Neural cell (in vitro differentiated cells): ENCODE measurements at regions not wholly inside any gene's neighbourhood (a gene's known extent, or its start where the extent isn't known, plus 50 kb on each side); places are given as distances from the start of the nearest gene placed in this dataset.

Source experiments
- EZH2 ChIP-seq: fragments of 200-600, 300-800 bp; shearing (Covaris generic), sonication (generic); IDR thresholded peaks from 2 replicates; pipeline ENCODE4 v1.6.1; 2014; ENCODE audit warnings: antibody characterized with exemption, low read length, borderline replicate concordance, mild to moderate bottlenecking; ENCODE audit not compliant: insufficient read depth, poor library complexity, severe bottlenecking
- POLR2AphosphoS5 ChIP-seq: IDR thresholded peaks from 2 replicates; pipeline ENCODE4 v1.6.1; 2012
- REST ChIP-seq: IDR thresholded peaks from 2 replicates; pipeline ENCODE4 v1.6.1; 2012; ENCODE audit warnings: borderline replicate concordance
- TAF1 ChIP-seq: IDR thresholded peaks from 2 replicates; pipeline ENCODE4 v1.6.1; 2012; ENCODE audit warnings: low read depth
- TF ChIP-seq, protein P1 (sequence below): fragments of 450-650 bp; IDR thresholded peaks from 2 replicates; pipeline ENCODE4 v1.5.1; 2014; ENCODE audit warnings: antibody characterized with exemption, mild to moderate bottlenecking, moderate library complexity; ENCODE audit not compliant: poor library complexity, severe bottlenecking

DNA sequence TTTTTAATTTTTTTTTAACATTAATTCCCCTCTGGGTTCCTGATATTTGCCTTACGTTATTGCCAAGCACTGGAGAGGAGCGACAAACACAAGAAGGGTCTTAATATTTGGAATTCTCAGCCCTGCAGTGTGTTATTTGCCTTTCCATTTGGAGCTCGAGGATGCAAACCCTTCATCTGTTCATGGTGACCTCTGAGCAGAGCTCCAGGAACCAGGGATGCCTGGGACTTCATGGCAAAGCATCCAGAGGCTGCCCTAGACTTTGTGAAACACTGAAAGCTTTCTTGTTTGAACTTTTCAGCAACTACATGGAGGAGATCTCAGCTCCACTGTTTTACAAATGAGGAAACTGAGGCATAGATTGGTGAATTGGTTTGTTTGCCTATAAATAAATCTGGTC lies 254.2 kb downstream of the CBLN1 start:
- no peak for TF ChIP-seq EZH2
- no peak for TF ChIP-seq REST
- TF ChIP-seq, protein P1, sequence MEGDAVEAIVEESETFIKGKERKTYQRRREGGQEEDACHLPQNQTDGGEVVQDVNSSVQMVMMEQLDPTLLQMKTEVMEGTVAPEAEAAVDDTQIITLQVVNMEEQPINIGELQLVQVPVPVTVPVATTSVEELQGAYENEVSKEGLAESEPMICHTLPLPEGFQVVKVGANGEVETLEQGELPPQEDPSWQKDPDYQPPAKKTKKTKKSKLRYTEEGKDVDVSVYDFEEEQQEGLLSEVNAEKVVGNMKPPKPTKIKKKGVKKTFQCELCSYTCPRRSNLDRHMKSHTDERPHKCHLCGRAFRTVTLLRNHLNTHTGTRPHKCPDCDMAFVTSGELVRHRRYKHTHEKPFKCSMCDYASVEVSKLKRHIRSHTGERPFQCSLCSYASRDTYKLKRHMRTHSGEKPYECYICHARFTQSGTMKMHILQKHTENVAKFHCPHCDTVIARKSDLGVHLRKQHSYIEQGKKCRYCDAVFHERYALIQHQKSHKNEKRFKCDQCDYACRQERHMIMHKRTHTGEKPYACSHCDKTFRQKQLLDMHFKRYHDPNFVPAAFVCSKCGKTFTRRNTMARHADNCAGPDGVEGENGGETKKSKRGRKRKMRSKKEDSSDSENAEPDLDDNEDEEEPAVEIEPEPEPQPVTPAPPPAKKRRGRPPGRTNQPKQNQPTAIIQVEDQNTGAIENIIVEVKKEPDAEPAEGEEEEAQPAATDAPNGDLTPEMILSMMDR = no peak
- TF ChIP-seq TAF1 = no peak
- TF ChIP-seq POLR2AphosphoS5 = no peak
